GM12892 (cell line): ENCODE measurements at regions not wholly inside any gene's neighbourhood (a gene's known extent, or its start where the extent isn't known, plus 50 kb on each side); places are given as distances from the start of the nearest gene placed in this dataset.

ENCODE experiments used
- POLR2A ChIP-seq: IDR thresholded peaks from 2 replicates; pipeline ENCODE4 v1.6.1; 2011; ENCODE audit warnings: low read depth, low read length, control low read depth
- TAF1 ChIP-seq: IDR thresholded peaks from 2 replicates; pipeline ENCODE4 v1.6.1; 2011; ENCODE audit warnings: low read depth, mild to moderate bottlenecking, control low read depth, low read length, borderline replicate concordance

DNA sequence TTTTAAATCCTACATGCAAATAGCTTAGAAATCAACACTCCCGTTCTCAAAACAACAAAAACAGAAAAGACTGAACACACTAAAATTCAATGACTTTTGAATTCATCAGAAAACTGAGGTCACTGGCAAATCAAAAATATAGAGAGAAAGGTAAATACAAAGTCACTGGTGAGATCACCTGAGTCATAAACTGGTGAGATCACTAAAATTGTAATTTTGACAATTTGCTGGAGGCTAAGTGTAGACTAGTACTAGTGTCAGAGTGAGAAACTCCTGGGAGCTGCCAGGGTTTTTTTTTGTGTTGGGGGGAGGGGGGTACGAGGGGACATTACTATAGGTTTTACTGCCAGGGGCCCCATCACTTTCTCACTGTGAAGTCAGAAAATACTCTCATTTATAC lies 1876.0 kb upstream of the CELF4 start:
- TF ChIP-seq TAF1 (no peak), POLR2A (no peak)
